ENCODE measurements at regions not wholly inside any gene's neighbourhood (a gene's known extent, or its start where the extent isn't known, plus 50 kb on each side); places are given as distances from the start of the nearest gene placed in this dataset.

- no peak overlapping the region for H3K4me3 Mint-ChIP-seq
- no peak overlapping the region for H3K27ac ChIP-seq (ENCODE audit: low read depth, low read length)
- DNase-seq (no peak), ATAC-seq (no peak)
- no peaks in the 10 kb centered on the region for H3K36me3 Mint-ChIP-seq
- no peaks in the 10 kb centered on the region for H3K9me3 ChIP-seq (ENCODE audit: control insufficient read depth in 2 of 3, low read length in 3 of 3)
- no peaks in the 10 kb centered on the region for H3K27me3 Mint-ChIP-seq
- no peaks in the 10 kb centered on the region for H3K4me1 ChIP-seq (ENCODE audit: control insufficient read depth in 2 of 2, insufficient read depth in 2 of 2, low read length in 2 of 2)
- no peaks in the 10 kb centered on the region for H3K27me3 ChIP-seq (ENCODE audit: control insufficient read depth in 2 of 2, insufficient read depth in 2 of 2, low read length in 2 of 2)
- H3K27ac Mint-ChIP-seq, result no peak overlapping the region
- CTCF ChIA-PET, result interaction anchor here (0.6 kb wide), 1 partner anchor 42 kb away, joined by 4 read pairs; no protein-coding TSS in a partner anchor
- H3K4me3 ChIP-seq (ENCODE audit: low read length), result no peak overlapping the region
- no peaks in the 10 kb centered on the region for H3K4me1 Mint-ChIP-seq
- no peaks in the 10 kb centered on the region for H3K36me3 ChIP-seq (ENCODE audit: control insufficient read depth in 2 of 3, insufficient read depth in 3 of 3, low read length in 3 of 3)
- H3K9me3 Mint-ChIP-seq, result peaks cover 0 to 15% (median 2%) of the 10 kb centered on the region in 11 donors
- intact Hi-C loops (cut with micrococcal nuclease), result no loop called here
- POLR2A ChIA-PET, result no interaction called here
Measured at GRCh38 chr10:90162271-90162853, 461.0 kb downstream of the KIF20B start.

- Mint-ChIP-seq H3K36me3 (no peaks in the 10 kb centered on the region), H3K27me3 (peaks cover 0 to 9% (median 5%) of the 10 kb centered on the region in 5 donors), H3K27ac (no peak overlapping the region), H3K9me3 (peaks cover 0 to 14% (median 2%) of the 10 kb centered on the region in 11 donors), H3K4me3 (no peak overlapping the region), H3K4me1 (no peaks in the 10 kb centered on the region)
- CTCF ChIA-PET, result no interaction called here
- ATAC-seq, result no peak
- Histone ChIP-seq H3K4me1 (ENCODE audit: control insufficient read depth in 2 of 2, insufficient read depth in 2 of 2, low read length in 2 of 2) (no peaks in the 10 kb centered on the region), H3K9me3 (ENCODE audit: control insufficient read depth in 2 of 3, low read length in 3 of 3) (no peaks in the 10 kb centered on the region), H3K36me3 (ENCODE audit: control insufficient read depth in 2 of 3, insufficient read depth in 3 of 3, low read length in 3 of 3) (no peaks in the 10 kb centered on the region), H3K27ac (ENCODE audit: low read depth, low read length) (no peak overlapping the region), H3K27me3 (ENCODE audit: control insufficient read depth in 2 of 2, insufficient read depth in 2 of 2, low read length in 2 of 2) (no peaks in the 10 kb centered on the region), H3K4me3 (ENCODE audit: low read length) (no peak overlapping the region)
- no peak for DNase-seq
- POLR2A ChIA-PET, result no interaction called here
- intact Hi-C loops (cut with micrococcal nuclease), result no loop called here
Measured at GRCh38 chr10:90167174-90168064, 466.0 kb downstream of the KIF20B start.

GRCh38 chr10:90168244-90168643 lies 466.9 kb downstream of the KIF20B start:
- no peak for ATAC-seq
- H3K27ac Mint-ChIP-seq, result no peak overlapping the region
- no peak overlapping the region for H3K4me3 Mint-ChIP-seq
- DNase-seq, result no peak
- H3K9me3 ChIP-seq (ENCODE audit: control insufficient read depth in 2 of 3, low read length in 3 of 3), result no peaks in the 10 kb centered on the region
- peaks cover 0 to 14% (median 2%) of the 10 kb centered on the region in 11 donors for H3K9me3 Mint-ChIP-seq
- no peaks in the 10 kb centered on the region for H3K27me3 ChIP-seq (ENCODE audit: control insufficient read depth in 2 of 2, insufficient read depth in 2 of 2, low read length in 2 of 2)
- intact Hi-C loops (cut with micrococcal nuclease), result no loop called here
- H3K4me1 Mint-ChIP-seq, result no peaks in the 10 kb centered on the region
- H3K27ac ChIP-seq (ENCODE audit: low read depth, low read length), result no peak overlapping the region
- no peak overlapping the region for H3K4me3 ChIP-seq (ENCODE audit: low read length)
- H3K4me1 ChIP-seq (ENCODE audit: control insufficient read depth in 2 of 2, insufficient read depth in 2 of 2, low read length in 2 of 2), result no peaks in the 10 kb centered on the region
- CTCF ChIA-PET, result no interaction called here
- POLR2A ChIA-PET, result no interaction called here
- no peaks in the 10 kb centered on the region for H3K36me3 ChIP-seq (ENCODE audit: control insufficient read depth in 2 of 3, insufficient read depth in 3 of 3, low read length in 3 of 3)
- H3K36me3 Mint-ChIP-seq, result no peaks in the 10 kb centered on the region
- peaks cover 0 to 9% (median 5%) of the 10 kb centered on the region in 5 donors for H3K27me3 Mint-ChIP-seq

GRCh38 chr10:90171014-90171722 lies 469.8 kb downstream of the KIF20B start:
- intact Hi-C loops (cut with micrococcal nuclease), result no loop called here
- H3K36me3 ChIP-seq (ENCODE audit: control insufficient read depth in 2 of 3, insufficient read depth in 3 of 3, low read length in 3 of 3), result no peaks in the 10 kb centered on the region
- DNase-seq (no peak), ATAC-seq (no peak)
- H3K27me3 ChIP-seq (ENCODE audit: control insufficient read depth in 2 of 2, insufficient read depth in 2 of 2, low read length in 2 of 2), result no peaks in the 10 kb centered on the region
- Mint-ChIP-seq H3K36me3 (no peaks in the 10 kb centered on the region), H3K9me3 (peaks cover 0 to 16% (median 2%) of the 10 kb centered on the region in 11 donors), H3K27ac (no peak overlapping the region), H3K4me1 (no peaks in the 10 kb centered on the region), H3K27me3 (peaks cover 0 to 9% (median 5%) of the 10 kb centered on the region in 5 donors), H3K4me3 (no peak overlapping the region)
- H3K9me3 ChIP-seq (ENCODE audit: control insufficient read depth in 2 of 3, low read length in 3 of 3), result no peaks in the 10 kb centered on the region
- no peaks in the 10 kb centered on the region for H3K4me1 ChIP-seq (ENCODE audit: control insufficient read depth in 2 of 2, insufficient read depth in 2 of 2, low read length in 2 of 2)
- POLR2A ChIA-PET, result no interaction called here
- no peak overlapping the region for H3K27ac ChIP-seq (ENCODE audit: low read depth, low read length)
- no peak overlapping the region for H3K4me3 ChIP-seq (ENCODE audit: low read length)
- CTCF ChIA-PET, result no interaction called here

GRCh38 chr10:90174531-90174930 lies 473.1 kb downstream of the KIF20B start:
- intact Hi-C loops (cut with micrococcal nuclease), result no loop called here
- CTCF ChIA-PET, result no interaction called here
- Histone ChIP-seq H3K4me3 (ENCODE audit: low read length) (no peak overlapping the region), H3K9me3 (ENCODE audit: control insufficient read depth in 2 of 3, low read length in 3 of 3) (no peaks in the 10 kb centered on the region), H3K27ac (ENCODE audit: low read depth, low read length) (no peak overlapping the region), H3K36me3 (ENCODE audit: control insufficient read depth in 2 of 3, insufficient read depth in 3 of 3, low read length in 3 of 3) (no peaks in the 10 kb centered on the region), H3K27me3 (ENCODE audit: control insufficient read depth in 2 of 2, insufficient read depth in 2 of 2, low read length in 2 of 2) (no peaks in the 10 kb centered on the region), H3K4me1 (ENCODE audit: control insufficient read depth in 2 of 2, insufficient read depth in 2 of 2, low read length in 2 of 2) (no peaks in the 10 kb centered on the region)
- Mint-ChIP-seq H3K4me3 (no peak overlapping the region), H3K4me1 (no peaks in the 10 kb centered on the region), H3K27me3 (peaks cover 0 to 10% (median 5%) of the 10 kb centered on the region in 5 donors), H3K9me3 (peaks cover 0 to 7% (median 0%) of the 10 kb centered on the region in 11 donors), H3K27ac (no peak overlapping the region), H3K36me3 (no peaks in the 10 kb centered on the region)
- POLR2A ChIA-PET, result no interaction called here
- DNase-seq, result no peak
- ATAC-seq, result no peak

GRCh38 chr10:90175161-90175681 lies 473.8 kb downstream of the KIF20B start:
- Mint-ChIP-seq H3K36me3 (no peaks in the 10 kb centered on the region), H3K27ac (no peak overlapping the region), H3K4me3 (no peak overlapping the region), H3K4me1 (no peaks in the 10 kb centered on the region), H3K27me3 (peaks cover 0 to 9% (median 5%) of the 10 kb centered on the region in 5 donors), H3K9me3 (peaks cover 0 to 7% (median 0%) of the 10 kb centered on the region in 11 donors)
- H3K4me1 ChIP-seq (ENCODE audit: control insufficient read depth in 2 of 2, insufficient read depth in 2 of 2, low read length in 2 of 2), result no peaks in the 10 kb centered on the region
- intact Hi-C loops (cut with micrococcal nuclease), result no loop called here
- no peak for ATAC-seq
- no peak for DNase-seq
- POLR2A ChIA-PET, result no interaction called here
- H3K36me3 ChIP-seq (ENCODE audit: control insufficient read depth in 2 of 3, insufficient read depth in 3 of 3, low read length in 3 of 3), result no peaks in the 10 kb centered on the region
- H3K4me3 ChIP-seq (ENCODE audit: low read length), result no peak overlapping the region
- CTCF ChIA-PET, result no interaction called here
- no peaks in the 10 kb centered on the region for H3K9me3 ChIP-seq (ENCODE audit: control insufficient read depth in 2 of 3, low read length in 3 of 3)
- no peaks in the 10 kb centered on the region for H3K27me3 ChIP-seq (ENCODE audit: control insufficient read depth in 2 of 2, insufficient read depth in 2 of 2, low read length in 2 of 2)
- H3K27ac ChIP-seq (ENCODE audit: low read depth, low read length), result no peak overlapping the region
